Mammary epithelial cell (primary cell): ENCODE measurements at regions not wholly inside any gene's neighbourhood (a gene's known extent, or its start where the extent isn't known, plus 50 kb on each side); places are given as distances from the start of the nearest gene placed in this dataset.

Source experiments
- EZH2 ChIP-seq: IDR thresholded peaks from 2 replicates; pipeline ENCODE4 v1.6.1; 2012; ENCODE audit warnings: low read length, inconsistent platforms, borderline replicate concordance
- TF ChIP-seq, protein P1 (sequence below), 2 donors: IDR thresholded peaks in 1 of 2; conservative IDR thresholded peaks in 1 of 2; 2 replicates each; pipeline ENCODE4 v1.5.1; 2011 to 2012; ENCODE audit warnings: inconsistent platforms in 2 of 2, low read length in 2 of 2, mild to moderate bottlenecking in 2 of 2, control low read depth in 1 of 2, low read depth in 1 of 2; ENCODE audit not compliant: insufficient read depth in 1 of 2; ENCODE audit errors: extremely low read depth in 1 of 2

DNA sequence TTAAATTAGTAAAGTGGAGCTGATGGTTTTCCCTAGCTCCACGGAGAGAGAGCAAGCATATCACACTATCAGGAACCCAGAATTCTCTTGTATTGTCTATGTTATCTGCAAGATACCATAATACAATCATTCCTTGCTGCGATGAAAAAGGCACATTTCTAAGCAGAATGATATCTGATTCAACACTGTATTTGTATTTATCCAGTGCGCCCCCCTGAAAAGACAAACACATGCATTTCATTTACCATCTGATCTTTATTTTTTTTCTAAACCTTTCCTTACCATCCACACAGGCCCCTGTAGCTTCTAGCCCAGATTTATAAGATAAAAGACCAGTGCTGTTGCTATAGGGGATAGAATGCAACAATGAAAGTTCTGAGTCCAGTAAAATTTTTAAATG lies 420.6 kb downstream of the TDRD15 start:
- TF ChIP-seq, protein P1, sequence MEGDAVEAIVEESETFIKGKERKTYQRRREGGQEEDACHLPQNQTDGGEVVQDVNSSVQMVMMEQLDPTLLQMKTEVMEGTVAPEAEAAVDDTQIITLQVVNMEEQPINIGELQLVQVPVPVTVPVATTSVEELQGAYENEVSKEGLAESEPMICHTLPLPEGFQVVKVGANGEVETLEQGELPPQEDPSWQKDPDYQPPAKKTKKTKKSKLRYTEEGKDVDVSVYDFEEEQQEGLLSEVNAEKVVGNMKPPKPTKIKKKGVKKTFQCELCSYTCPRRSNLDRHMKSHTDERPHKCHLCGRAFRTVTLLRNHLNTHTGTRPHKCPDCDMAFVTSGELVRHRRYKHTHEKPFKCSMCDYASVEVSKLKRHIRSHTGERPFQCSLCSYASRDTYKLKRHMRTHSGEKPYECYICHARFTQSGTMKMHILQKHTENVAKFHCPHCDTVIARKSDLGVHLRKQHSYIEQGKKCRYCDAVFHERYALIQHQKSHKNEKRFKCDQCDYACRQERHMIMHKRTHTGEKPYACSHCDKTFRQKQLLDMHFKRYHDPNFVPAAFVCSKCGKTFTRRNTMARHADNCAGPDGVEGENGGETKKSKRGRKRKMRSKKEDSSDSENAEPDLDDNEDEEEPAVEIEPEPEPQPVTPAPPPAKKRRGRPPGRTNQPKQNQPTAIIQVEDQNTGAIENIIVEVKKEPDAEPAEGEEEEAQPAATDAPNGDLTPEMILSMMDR (conservative IDR thresholded peaks at IDR 0.05 in 1 of 2, IDR thresholded peaks at IDR 0.05 in 1 of 2; ENCODE audit: extremely low read depth in 1 of 2, insufficient read depth in 1 of 2, low read depth in 1 of 2, low read length in 2 of 2), result no peak
- no peak for TF ChIP-seq EZH2
